WTC11 (cell line): ENCODE measurements at regions not wholly inside any gene's neighbourhood (a gene's known extent, or its start where the extent isn't known, plus 50 kb on each side); places are given as distances from the start of the nearest gene placed in this dataset.
"Not testable (repeated sequence)": the region's sequence is repeated elsewhere in the genome, so short reads cannot be mapped to it uniquely, and the experiment has no call there.

Source experiments
- ATAC-seq: fragments of 200-7000 bp; cut with Tn5 transposase; 2 replicates; pipeline ENCODE4 v1.10.0; 2021; ENCODE audit warnings: mild to moderate bottlenecking, moderate library complexity
- CTCF ChIA-PET: fragments of 300-600 bp; sonication (Branson Sonifier 250); formaldehyde crosslinking; loops from one replicate; lab custom pipeline; 2021; ENCODE audit warnings: antibody characterized with exemption; lab: Charles Lee
- POLR2A ChIA-PET: fragments of 350-600 bp; sonication (Branson Sonifier 250); formaldehyde crosslinking; loops from one replicate; lab custom pipeline; 2021; ENCODE audit warnings: antibody characterized with exemption; lab: Charles Lee
- DNase-seq: peaks from one replicate; pipeline ENCODE4 v3.0.0; 2021; ENCODE audit warnings: low spot score
- H3K27ac Mint-ChIP-seq: 2 replicates; pipeline ENCODE4 v1.8.0; 2021; ENCODE audit warnings: mixed read lengths
- H3K27me3 Mint-ChIP-seq: 2 replicates; pipeline ENCODE4 v1.8.0; 2021; ENCODE audit warnings: low read depth, mild to moderate bottlenecking, moderate library complexity, mixed read lengths
- H3K36me3 Mint-ChIP-seq: 2 replicates; pipeline ENCODE4 v1.8.0; 2021; ENCODE audit warnings: mixed read lengths
- H3K4me1 Mint-ChIP-seq: 2 replicates; pipeline ENCODE4 v1.8.0; 2022; ENCODE audit warnings: mixed read lengths
- H3K4me3 Mint-ChIP-seq: 2 replicates; pipeline ENCODE4 v1.8.0; 2021; ENCODE audit warnings: mild to moderate bottlenecking, moderate library complexity, mixed read lengths
- H3K9me3 Mint-ChIP-seq: 2 replicates; pipeline ENCODE4 v1.8.0; 2021; ENCODE audit warnings: mixed read lengths
- ERG ChIP-seq: fragments of 250-450 bp; sonication (Bioruptor Pico); IDR thresholded peaks from 2 replicates; pipeline ENCODE4 v1.8.0; 2021; ENCODE audit warnings: mild to moderate bottlenecking
- ETV6 ChIP-seq: sonication (generic); formaldehyde crosslinking; IDR thresholded peaks from 2 replicates; pipeline ENCODE4 v1.8.1; 2022; ENCODE audit warnings: mild to moderate bottlenecking, missing genetic modification reagents
- FOXK1 ChIP-seq: sonication (generic); formaldehyde crosslinking; IDR thresholded peaks from 2 replicates; pipeline ENCODE4 v1.8.0; 2022; ENCODE audit warnings: mild to moderate bottlenecking, moderate library complexity, missing genetic modification reagents
- FOXP1 ChIP-seq: sonication (generic); formaldehyde crosslinking; IDR thresholded peaks from 2 replicates; pipeline ENCODE4 v1.8.0; 2022; ENCODE audit warnings: missing genetic modification reagents, mild to moderate bottlenecking, moderate library complexity, borderline replicate concordance
- HMGA2 ChIP-seq: fragments of 250-450 bp; sonication (Bioruptor Pico); IDR thresholded peaks from 2 replicates; pipeline ENCODE4 v1.4.0; 2021; ENCODE audit warnings: mild to moderate bottlenecking, moderate library complexity
- IRF2 ChIP-seq: sonication (generic); formaldehyde crosslinking; IDR thresholded peaks from 2 replicates; pipeline ENCODE4 v1.8.0; 2022; ENCODE audit warnings: low read depth, missing genetic modification reagents, borderline replicate concordance
- JAZF1 ChIP-seq: fragments of 250-450 bp; sonication (Bioruptor Pico); IDR thresholded peaks from 2 replicates; pipeline ENCODE4 v1.9.0; 2021; ENCODE audit warnings: moderate library complexity, mild to moderate bottlenecking, inconsistent platforms
- MYBL2 ChIP-seq: sonication (generic); formaldehyde crosslinking; IDR thresholded peaks from 2 replicates; pipeline ENCODE4 v1.8.1; 2023; ENCODE audit warnings: mild to moderate bottlenecking, moderate library complexity, missing genetic modification reagents
- NR1H2 ChIP-seq: sonication (generic); formaldehyde crosslinking; IDR thresholded peaks from 2 replicates; pipeline ENCODE4 v1.9.0; 2021; ENCODE audit warnings: mild to moderate bottlenecking, moderate library complexity, missing genetic modification reagents
- NR3C1 ChIP-seq: sonication (generic); formaldehyde crosslinking; conservative IDR thresholded peaks from 2 replicates; pipeline ENCODE4 v1.8.1; 2023; ENCODE audit warnings: low read depth, mild to moderate bottlenecking, missing genetic modification reagents
- PREB ChIP-seq: sonication (generic); formaldehyde crosslinking; IDR thresholded peaks from 2 replicates; pipeline ENCODE4 v1.8.1; 2022; ENCODE audit warnings: mild to moderate bottlenecking, missing genetic modification reagents, moderate library complexity, borderline replicate concordance
- SOX15 ChIP-seq: fragments of 250-450 bp; sonication (Bioruptor Pico); IDR thresholded peaks from 2 replicates; pipeline ENCODE4 v1.9.0; 2021; ENCODE audit warnings: mild to moderate bottlenecking
- SP1 ChIP-seq: sonication (generic); formaldehyde crosslinking; conservative IDR thresholded peaks from 2 replicates; pipeline ENCODE4 v1.8.1; 2022; ENCODE audit warnings: missing genetic modification reagents
- ZBTB21 ChIP-seq: sonication (generic); formaldehyde crosslinking; IDR thresholded peaks from 2 replicates; pipeline ENCODE4 v1.8.1; 2023; ENCODE audit warnings: mild to moderate bottlenecking, missing genetic modification reagents, borderline replicate concordance
- ZNF138 ChIP-seq: sonication (generic); formaldehyde crosslinking; conservative IDR thresholded peaks from 2 replicates; pipeline ENCODE4 v1.8.1; 2022; ENCODE audit warnings: mild to moderate bottlenecking, moderate library complexity, missing genetic modification reagents
- ZNF232 ChIP-seq: sonication (generic); formaldehyde crosslinking; IDR thresholded peaks from 2 replicates; pipeline ENCODE4 v1.8.0; 2022; ENCODE audit warnings: mild to moderate bottlenecking, missing genetic modification reagents
- ZNF263 ChIP-seq: sonication (generic); formaldehyde crosslinking; IDR thresholded peaks from 2 replicates; pipeline ENCODE4 v1.8.1; 2022; ENCODE audit warnings: low read depth, mild to moderate bottlenecking, moderate library complexity, missing genetic modification reagents
- TF ChIP-seq, protein P1 (sequence below): sonication (generic); formaldehyde crosslinking; IDR thresholded peaks from 2 replicates; pipeline ENCODE4 v1.8.1; 2023; ENCODE audit warnings: mild to moderate bottlenecking, missing genetic modification reagents
- TF ChIP-seq, protein P2 (sequence below): sonication (generic); formaldehyde crosslinking; IDR thresholded peaks from 2 replicates; pipeline ENCODE4 v1.8.0; 2022; ENCODE audit warnings: mild to moderate bottlenecking, missing genetic modification reagents
- TF ChIP-seq, protein P3 (sequence below): sonication (generic); formaldehyde crosslinking; IDR thresholded peaks from 2 replicates; pipeline ENCODE4 v1.8.0; 2023; ENCODE audit warnings: missing genetic modification reagents

- ATAC-seq, result no peak
- CTCF ChIA-PET, result no interaction called here
Observed at GRCh38 chr15:84402856-84403608, 167.5 kb downstream of the GOLGA6L4 start.

GRCh38 chr15:84409357-84409756 is 173.8 kb downstream of the GOLGA6L4 start:
- H3K36me3 Mint-ChIP-seq, CTCF ChIA-PET, DNase-seq, ATAC-seq, POLR2A ChIA-PET, H3K4me3 Mint-ChIP-seq, H3K4me1 Mint-ChIP-seq, H3K27ac Mint-ChIP-seq, H3K9me3 Mint-ChIP-seq, H3K27me3 Mint-ChIP-seq: not testable (repeated sequence)

More at GRCh38 chr15:84402856-84403608, 167.5 kb downstream of the GOLGA6L4 start:
- Mint-ChIP-seq H3K27ac (no peak overlapping the region), H3K36me3 (no peaks in the 10 kb centered on the region), H3K4me3 (no peak overlapping the region), H3K27me3 (no peaks in the 10 kb centered on the region), H3K4me1 (no peaks in the 10 kb centered on the region), H3K9me3 (peaks cover 4% of the 10 kb centered on the region; the same call in 1 of the 2 replicates)
- POLR2A ChIA-PET, result no interaction called here
- TF ChIP-seq JAZF1 (CRISPR knock-in tag) (no peak), SP1 (no peak), ETV6 (CRISPR knock-in tag) (no peak), ZNF232 (CRISPR knock-in tag) (no peak), NR1H2 (CRISPR knock-in tag) (no peak), IRF2 (CRISPR knock-in tag) (no peak), FOXP1 (CRISPR knock-in tag) (no peak), ERG (CRISPR knock-in tag) (no peak), SOX15 (CRISPR knock-in tag) (no peak), NR3C1 (CRISPR knock-in tag) (no peak), ZNF138 (CRISPR knock-in tag) (no peak), FOXK1 (no peak), HMGA2 (no peak), MYBL2 (CRISPR knock-in tag) (no peak), PREB (no peak), ZNF263 (no peak), ZBTB21 (CRISPR knock-in tag) (no peak)
- TF ChIP-seq, protein P1, sequence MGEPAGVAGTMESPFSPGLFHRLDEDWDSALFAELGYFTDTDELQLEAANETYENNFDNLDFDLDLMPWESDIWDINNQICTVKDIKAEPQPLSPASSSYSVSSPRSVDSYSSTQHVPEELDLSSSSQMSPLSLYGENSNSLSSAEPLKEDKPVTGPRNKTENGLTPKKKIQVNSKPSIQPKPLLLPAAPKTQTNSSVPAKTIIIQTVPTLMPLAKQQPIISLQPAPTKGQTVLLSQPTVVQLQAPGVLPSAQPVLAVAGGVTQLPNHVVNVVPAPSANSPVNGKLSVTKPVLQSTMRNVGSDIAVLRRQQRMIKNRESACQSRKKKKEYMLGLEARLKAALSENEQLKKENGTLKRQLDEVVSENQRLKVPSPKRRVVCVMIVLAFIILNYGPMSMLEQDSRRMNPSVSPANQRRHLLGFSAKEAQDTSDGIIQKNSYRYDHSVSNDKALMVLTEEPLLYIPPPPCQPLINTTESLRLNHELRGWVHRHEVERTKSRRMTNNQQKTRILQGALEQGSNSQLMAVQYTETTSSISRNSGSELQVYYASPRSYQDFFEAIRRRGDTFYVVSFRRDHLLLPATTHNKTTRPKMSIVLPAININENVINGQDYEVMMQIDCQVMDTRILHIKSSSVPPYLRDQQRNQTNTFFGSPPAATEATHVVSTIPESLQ (CRISPR knock-in tag), result no peak
- TF ChIP-seq, protein P2, sequence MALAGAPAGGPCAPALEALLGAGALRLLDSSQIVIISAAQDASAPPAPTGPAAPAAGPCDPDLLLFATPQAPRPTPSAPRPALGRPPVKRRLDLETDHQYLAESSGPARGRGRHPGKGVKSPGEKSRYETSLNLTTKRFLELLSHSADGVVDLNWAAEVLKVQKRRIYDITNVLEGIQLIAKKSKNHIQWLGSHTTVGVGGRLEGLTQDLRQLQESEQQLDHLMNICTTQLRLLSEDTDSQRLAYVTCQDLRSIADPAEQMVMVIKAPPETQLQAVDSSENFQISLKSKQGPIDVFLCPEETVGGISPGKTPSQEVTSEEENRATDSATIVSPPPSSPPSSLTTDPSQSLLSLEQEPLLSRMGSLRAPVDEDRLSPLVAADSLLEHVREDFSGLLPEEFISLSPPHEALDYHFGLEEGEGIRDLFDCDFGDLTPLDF, result no peak
- TF ChIP-seq, protein P3, sequence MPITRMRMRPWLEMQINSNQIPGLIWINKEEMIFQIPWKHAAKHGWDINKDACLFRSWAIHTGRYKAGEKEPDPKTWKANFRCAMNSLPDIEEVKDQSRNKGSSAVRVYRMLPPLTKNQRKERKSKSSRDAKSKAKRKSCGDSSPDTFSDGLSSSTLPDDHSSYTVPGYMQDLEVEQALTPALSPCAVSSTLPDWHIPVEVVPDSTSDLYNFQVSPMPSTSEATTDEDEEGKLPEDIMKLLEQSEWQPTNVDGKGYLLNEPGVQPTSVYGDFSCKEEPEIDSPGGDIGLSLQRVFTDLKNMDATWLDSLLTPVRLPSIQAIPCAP, result no peak
- DNase-seq, result no peak

GRCh38 chr15:84421513-84422181 is 179.2 kb upstream of the ZSCAN2 start:
- DNase-seq, H3K27me3 Mint-ChIP-seq, ATAC-seq, POLR2A ChIA-PET, H3K27ac Mint-ChIP-seq, H3K9me3 Mint-ChIP-seq, H3K4me1 Mint-ChIP-seq, CTCF ChIA-PET, H3K4me3 Mint-ChIP-seq, H3K36me3 Mint-ChIP-seq: not testable (repeated sequence)

DNA sequence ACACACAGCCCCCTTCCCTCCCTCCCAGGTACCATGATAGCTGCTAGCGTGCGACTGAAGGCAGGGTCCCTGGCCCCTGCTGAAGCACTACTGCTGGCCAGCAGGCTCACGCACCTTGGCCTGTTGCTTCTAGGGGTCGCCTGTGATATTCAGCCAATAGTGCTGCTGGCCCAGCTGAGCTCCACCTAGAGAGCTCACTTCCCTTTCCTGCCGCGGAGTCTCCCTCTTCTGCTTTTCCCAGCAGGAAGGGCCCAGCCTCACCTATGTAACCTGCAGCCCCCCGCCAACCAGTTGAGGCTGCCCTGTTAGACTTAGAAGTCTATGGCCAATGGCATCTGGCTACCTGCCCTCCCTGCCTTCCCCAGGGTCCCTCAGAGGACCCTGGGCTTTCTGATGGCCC is 175.5 kb upstream of the ZSCAN2 start:
- H3K27ac Mint-ChIP-seq, H3K4me3 Mint-ChIP-seq, H3K27me3 Mint-ChIP-seq, POLR2A ChIA-PET, ATAC-seq, DNase-seq, CTCF ChIA-PET, H3K36me3 Mint-ChIP-seq, H3K9me3 Mint-ChIP-seq, H3K4me1 Mint-ChIP-seq: not testable (repeated sequence)

DNA sequence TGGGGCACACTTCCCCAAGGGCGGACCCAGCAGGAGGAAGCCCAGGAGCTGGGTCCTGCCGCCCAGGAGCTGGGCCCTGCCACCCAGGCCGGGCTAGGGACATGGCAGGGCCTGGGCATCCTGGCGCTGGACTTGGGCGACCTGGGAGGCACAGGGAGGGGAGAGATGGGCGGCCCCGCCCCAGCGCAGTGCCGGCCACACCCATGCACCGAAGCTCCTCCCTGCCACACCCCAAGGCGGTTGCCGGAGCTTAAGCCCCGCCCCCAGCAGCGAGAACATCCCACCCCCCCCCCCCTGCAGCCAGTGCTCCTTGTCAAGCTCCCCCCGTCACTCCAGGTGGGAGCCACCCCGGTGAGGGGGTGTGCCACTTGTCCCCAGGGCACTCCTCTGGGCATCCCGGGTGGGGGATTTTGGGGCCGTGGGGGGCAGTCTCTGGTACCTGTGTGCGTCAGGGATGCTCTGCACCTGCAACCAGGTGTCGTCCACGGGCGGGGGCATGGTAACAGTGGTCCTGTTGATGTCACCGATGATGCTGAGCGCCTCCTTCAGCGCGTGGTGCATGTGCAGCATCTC is 127.4 kb upstream of the ZSCAN2 start:
- DNase-seq, H3K36me3 Mint-ChIP-seq, CTCF ChIA-PET, H3K27ac Mint-ChIP-seq, H3K27me3 Mint-ChIP-seq, POLR2A ChIA-PET, H3K9me3 Mint-ChIP-seq, H3K4me3 Mint-ChIP-seq, H3K4me1 Mint-ChIP-seq: not testable (repeated sequence)
- ATAC-seq, result peak; percentile 25; the same call in 1 of the 2 replicates
